ENCODE measurements at regions not wholly inside any gene's neighbourhood (a gene's known extent, or its start where the extent isn't known, plus 50 kb on each side); places are given as distances from the start of the nearest gene placed in this dataset.
A peak's percentile ranks its signal among the peaks of the same experiment; 100 is the strongest.

DNA sequence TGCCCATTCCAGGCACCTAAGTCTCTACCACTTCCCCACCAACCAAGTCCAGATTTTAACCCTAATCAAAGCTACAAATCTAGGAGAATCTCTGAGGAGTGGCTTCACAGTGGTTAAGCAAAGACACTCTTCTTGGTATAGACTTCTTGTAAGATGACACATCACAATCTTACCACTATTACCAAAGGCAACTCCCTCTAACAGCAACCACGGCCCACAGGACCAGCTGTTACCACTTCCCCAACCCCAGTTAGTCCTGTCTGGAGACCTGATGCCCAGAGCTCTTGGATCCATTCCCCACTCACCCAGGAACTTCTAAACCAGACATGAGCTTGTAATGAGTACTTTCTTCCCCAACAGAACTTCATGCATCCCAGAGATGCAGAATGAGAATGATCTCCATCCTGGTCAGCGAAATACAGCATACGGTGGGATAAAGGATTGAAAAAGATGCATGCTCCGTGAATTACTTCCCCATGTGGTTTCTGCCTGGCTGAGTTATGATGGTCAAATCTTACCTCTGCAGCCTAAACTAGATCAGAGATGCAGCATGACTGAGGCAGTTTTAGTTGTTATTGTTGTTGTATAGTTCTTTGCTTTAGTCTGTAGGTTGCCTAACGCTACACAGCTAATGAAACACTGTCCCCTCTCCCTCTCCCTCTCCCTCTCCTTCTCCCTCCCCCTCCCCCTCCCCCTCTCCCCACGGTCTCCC, 87.7 kb upstream of the FOXN3 start:
- Histone ChIP-seq H3K9me3 (no peaks in the 10 kb centered on the region), H3K27me3 (no peaks in the 10 kb centered on the region), H3K27ac (no peak overlapping the region), H3K4me3 (no peak overlapping the region), H3K36me3 (no peaks in the 10 kb centered on the region), H3K4me1 (peaks cover 0 to 37% of the 10 kb centered on the region in 2 donors)
- TF ChIP-seq, protein P1, sequence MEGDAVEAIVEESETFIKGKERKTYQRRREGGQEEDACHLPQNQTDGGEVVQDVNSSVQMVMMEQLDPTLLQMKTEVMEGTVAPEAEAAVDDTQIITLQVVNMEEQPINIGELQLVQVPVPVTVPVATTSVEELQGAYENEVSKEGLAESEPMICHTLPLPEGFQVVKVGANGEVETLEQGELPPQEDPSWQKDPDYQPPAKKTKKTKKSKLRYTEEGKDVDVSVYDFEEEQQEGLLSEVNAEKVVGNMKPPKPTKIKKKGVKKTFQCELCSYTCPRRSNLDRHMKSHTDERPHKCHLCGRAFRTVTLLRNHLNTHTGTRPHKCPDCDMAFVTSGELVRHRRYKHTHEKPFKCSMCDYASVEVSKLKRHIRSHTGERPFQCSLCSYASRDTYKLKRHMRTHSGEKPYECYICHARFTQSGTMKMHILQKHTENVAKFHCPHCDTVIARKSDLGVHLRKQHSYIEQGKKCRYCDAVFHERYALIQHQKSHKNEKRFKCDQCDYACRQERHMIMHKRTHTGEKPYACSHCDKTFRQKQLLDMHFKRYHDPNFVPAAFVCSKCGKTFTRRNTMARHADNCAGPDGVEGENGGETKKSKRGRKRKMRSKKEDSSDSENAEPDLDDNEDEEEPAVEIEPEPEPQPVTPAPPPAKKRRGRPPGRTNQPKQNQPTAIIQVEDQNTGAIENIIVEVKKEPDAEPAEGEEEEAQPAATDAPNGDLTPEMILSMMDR (IDR thresholded peaks at IDR 0.05) = no peak
- no peak for DNase-seq (ENCODE audit: low spot score)

DNA sequence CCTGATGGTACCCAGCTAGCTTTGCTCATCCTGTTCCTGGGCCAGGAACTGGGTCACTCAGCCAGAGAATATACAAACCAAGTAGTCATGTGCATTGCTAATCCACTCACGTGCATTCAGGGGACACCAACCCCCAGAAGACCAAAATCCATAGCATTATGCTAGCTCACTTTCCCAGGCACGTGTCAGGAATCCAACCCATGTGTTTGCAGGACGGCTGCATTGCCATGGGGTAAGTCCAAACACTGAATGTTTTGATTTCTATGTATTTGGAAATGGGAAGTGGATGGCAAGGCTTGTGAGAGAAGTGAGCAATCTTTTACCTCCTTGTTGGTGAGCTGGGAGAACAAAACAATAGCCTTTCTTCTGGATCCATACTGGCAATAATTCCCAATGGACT, 87.1 kb upstream of the FOXN3 start:
- Histone ChIP-seq H3K9me3 (no peaks in the 10 kb centered on the region), H3K27me3 (no peaks in the 10 kb centered on the region), H3K27ac (no peak overlapping the region), H3K4me3 (no peak overlapping the region), H3K4me1 (peaks cover 0 to 37% of the 10 kb centered on the region in 2 donors), H3K36me3 (no peaks in the 10 kb centered on the region)
- DNase-seq (ENCODE audit: low spot score) = no peak
- TF ChIP-seq, protein P1 (IDR thresholded peaks at IDR 0.05) = no peak

DNA sequence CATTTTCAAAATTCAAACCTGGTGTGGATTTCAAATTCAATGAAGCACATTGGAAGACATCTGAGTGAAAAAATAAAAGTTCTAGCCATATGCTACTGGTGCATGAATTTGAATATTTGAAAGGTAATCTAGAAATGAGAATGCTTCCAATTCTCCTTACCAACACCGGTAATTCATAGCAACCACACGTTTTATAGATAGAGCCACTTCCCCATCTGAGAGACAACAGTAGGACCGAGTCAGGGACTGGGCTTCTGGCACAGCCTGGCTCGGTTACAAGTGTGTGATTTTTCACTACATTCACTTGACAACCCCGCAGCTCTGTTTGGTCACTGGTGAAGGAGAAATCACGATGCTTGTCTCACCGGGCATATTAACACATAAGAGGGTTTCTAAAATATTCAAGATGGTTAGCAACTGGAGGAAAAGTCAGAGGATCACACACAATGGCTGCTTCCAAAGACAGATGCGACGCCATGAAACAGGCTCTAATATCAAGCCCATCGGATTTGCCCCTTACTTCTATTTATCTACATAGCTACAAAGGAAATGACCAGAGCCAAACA, 86.5 kb upstream of the FOXN3 start:
- Histone ChIP-seq H3K36me3 (no peaks in the 10 kb centered on the region), H3K27me3 (no peaks in the 10 kb centered on the region), H3K27ac (no peak overlapping the region), H3K4me3 (no peak overlapping the region), H3K9me3 (no peaks in the 10 kb centered on the region), H3K4me1 (peaks cover 0 to 37% of the 10 kb centered on the region in 2 donors)
- no peak for DNase-seq (ENCODE audit: low spot score)
- TF ChIP-seq, protein P1 (IDR thresholded peaks at IDR 0.05) = no peak

DNA sequence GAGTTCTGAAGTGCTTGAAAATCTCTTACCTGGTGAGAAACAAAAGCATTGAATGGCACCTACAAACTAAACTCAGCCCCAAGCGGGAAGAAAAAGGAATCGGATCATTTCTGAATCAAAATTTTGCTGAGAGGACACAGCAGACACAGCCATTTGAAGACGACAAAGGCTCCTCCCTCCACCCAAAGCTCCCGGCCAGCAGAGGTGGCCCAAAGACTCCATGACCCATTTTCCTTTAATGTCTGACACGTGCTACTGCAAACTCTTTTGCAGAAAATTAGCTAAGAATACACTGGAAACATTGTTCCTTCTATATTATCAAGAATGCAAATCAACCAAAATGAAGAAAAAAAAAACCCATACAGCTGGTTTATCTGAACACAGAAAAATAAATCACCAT, 85.9 kb upstream of the FOXN3 start:
- H3K36me3 ChIP-seq = no peaks in the 10 kb centered on the region
- no peak overlapping the region for H3K27ac ChIP-seq
- H3K9me3 ChIP-seq = no peaks in the 10 kb centered on the region
- peak; percentile 16 for DNase-seq (ENCODE audit: low spot score)
- peaks cover 0 to 32% of the 10 kb centered on the region in 2 donors for H3K4me1 ChIP-seq
- no peaks in the 10 kb centered on the region for H3K27me3 ChIP-seq
- TF ChIP-seq, protein P1 (IDR thresholded peaks at IDR 0.05) = no peak
- no peak overlapping the region for H3K4me3 ChIP-seq

DNA sequence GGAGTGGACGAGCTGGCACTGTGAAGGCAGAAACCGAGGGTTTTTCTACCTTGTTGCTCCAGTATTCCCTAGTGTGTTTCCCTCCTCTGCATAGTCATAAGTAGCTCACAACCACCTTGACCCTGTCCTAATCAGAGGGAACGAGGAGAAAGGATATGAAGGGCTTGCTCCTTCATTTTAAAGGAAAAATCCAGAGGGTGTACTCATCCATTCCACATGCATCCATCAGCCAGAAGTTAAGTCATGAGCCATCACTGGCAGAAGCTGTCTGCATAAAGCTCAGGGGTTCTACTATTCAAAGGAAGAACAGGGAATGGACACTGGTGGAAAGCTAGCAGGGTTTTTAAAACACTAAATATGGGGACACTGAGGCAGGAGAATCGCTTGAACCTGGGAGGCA, 84.3 kb upstream of the FOXN3 start:
- H3K4me1 ChIP-seq = peaks cover 0 to 22% of the 10 kb centered on the region in 2 donors
- H3K27me3 ChIP-seq = no peaks in the 10 kb centered on the region
- no peaks in the 10 kb centered on the region for H3K9me3 ChIP-seq
- H3K27ac ChIP-seq = no peak overlapping the region
- no peaks in the 10 kb centered on the region for H3K36me3 ChIP-seq
- peak; percentile 42 for DNase-seq (ENCODE audit: low spot score)
- H3K4me3 ChIP-seq = no peak overlapping the region
- TF ChIP-seq, protein P1 (IDR thresholded peaks at IDR 0.05) = no peak
